Fibroblast of upper back skin (primary cell): ENCODE measurements at regions not wholly inside any gene's neighbourhood (a gene's known extent, or its start where the extent isn't known, plus 50 kb on each side); places are given as distances from the start of the nearest gene placed in this dataset.
A peak's percentile ranks its signal among the peaks of the same experiment; 100 is the strongest.

Source experiments
- DNase-seq: peaks from one replicate; pipeline ENCODE4 v3.0.0-alpha.2; 2013

DNA sequence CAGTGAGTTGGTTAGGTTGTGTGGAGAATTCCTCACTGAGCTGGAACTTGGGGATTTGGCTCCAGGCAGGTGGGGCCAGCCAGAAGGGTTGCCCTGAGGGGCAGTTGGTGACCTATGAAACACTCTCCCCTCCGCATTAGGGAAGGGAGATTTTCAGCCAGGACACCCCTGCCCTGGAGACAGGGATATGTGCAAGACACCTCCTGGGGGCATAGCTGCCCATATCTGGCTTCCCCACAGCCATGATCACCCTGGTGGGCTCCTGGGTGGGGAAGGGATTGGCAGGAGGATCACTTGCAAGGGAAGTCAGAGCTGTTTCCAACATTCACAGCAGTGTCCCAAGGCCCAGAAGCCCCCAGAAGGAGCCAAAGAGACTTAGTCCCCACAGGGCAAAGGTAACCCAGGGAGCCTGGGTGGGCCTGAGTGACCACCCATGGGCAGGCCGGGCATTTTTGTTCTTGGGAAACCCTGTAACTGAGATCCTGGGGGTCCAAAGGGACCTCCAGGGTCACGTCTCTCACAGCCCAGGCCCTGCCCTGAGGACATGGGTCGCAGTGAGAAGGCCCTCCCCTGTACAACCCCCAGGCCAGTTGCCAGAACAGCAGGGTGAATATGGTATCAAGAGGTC, 145.8 kb downstream of the MRPL14 start:
- no peak for DNase-seq

DNA sequence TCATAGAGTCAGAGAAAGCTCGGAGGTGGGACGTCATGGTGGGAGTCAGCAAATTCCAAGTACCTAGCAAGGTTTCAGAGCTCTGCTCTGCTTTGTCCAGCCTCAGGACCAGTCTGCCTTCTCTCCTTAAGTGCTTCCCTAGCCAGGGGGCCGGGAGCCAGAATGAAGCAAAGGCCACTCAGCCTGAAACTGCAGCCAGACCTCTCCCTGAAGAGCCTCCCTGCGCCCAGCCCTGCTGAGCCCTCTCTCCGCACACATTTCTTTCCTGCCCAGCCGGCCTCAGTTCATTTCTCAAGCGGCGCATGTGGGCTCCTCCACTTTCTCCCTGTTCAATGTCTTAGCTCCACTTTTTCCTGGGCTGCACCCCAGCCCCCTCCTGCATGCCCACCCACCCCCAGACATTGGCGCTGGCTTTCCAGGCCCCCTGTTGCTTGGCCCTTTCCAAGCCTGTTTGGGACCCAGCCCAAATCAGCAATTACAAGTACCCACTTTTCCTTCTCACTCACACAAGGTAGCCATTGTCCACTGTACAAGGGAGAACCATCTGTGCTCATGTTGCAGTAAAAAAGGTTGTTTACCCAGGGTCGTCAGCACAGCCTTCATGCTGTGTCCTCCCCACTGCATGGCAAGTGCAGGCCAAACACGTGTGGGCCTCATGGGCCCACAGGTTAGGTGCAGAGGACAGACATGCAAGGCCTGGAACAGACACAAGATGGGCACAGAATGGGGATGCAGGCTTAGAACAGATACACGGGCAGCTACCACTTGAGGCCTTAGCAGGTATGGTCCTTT, 147.1 kb downstream of the MRPL14 start:
- no peak for DNase-seq

DNA sequence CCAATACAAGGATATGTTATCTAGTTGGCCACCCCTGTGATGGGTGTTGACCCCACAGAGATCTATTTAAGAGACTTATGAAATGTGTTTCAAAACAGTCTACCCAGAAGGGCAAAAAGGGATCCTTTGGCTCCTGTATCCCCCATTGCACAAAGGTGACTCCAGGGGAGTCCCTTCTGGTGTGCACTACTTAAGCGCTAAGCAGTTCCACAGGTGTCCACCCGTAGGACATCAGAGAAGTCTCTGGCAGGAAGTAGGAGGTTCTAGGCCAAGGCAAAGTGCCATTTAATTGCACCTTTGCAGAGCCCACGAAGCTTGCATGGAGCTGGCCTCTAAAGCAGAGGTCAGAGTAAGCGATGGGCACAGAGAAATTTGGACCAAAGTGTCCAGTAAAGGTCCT, 147.7 kb downstream of the MRPL14 start:
- DNase-seq, result no peak

DNA sequence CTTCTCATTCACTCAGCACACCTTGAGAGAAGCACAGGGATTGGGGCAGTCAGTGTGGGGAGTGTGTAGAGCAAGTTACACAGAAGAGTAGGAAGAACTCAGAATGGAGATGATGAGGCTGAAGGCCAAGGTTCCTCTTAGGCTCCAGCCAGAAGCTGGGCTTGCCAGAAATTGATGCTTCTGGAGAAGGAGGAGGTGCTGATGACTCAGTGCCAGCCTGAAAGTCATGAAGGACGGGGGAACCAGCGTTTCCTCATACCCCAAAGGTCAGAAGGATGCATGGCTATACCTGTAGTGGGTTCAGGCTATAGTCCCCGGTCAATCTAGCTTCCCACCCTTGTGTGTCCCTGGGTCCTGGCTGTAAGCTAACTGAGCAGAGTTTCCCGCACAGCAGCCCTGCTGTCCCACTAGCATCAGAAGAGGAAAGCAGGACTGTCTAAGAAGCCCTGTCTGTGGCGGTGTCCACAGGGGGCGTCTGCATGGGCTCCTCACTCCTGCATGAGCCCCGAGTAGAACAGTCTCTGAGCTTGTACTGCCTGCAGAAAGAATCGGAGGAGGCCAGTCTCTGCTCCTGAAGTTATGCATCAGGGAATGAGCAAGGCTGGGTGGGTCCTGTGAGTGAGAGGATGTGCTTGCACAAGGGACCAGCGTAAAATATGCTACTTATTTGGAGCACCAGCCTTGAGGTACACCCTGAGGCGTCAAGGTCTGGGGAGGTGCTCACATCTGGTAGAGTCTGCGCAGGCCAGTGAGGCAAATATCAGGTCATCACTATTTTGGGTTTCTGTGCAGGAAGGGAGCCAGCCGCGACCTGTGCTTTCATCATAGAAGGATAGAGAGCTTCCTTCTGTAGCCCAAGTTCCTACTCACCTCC, 148.5 kb downstream of the MRPL14 start:
- DNase-seq, result no peak

DNA sequence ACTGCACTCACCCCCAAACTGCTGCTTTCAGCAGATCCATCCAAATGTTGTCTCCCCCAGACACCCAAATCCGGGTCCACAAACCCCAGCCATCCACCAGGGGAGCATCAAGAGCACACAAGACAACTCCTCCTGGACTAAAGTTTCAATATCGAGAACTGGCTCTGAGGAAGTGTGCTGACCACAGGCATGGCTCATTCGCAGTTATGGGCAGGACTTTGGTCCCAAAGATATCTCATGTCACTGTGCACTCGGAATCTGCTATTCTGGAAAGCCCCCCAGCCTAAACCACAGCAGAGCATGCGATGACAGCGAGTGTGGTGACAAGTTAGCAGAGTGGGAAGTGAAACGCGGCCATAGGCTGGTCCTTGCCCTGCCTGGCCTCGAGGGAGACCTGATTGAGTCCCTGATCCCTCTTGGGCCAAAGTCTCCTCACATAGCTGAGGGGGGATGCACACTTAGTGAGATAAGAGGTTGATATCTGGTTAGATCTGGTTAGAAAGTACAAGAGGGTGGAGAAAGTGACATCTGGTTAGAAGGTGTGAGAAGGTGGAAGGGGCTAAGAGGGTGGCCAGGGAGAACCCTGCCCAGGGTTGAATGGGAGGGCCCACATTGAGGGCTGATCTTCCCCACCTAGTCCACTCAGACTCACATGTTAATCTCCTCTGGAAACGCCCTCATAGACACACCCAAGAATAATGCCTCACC, 149.7 kb downstream of the MRPL14 start:
- no peak for DNase-seq

DNA sequence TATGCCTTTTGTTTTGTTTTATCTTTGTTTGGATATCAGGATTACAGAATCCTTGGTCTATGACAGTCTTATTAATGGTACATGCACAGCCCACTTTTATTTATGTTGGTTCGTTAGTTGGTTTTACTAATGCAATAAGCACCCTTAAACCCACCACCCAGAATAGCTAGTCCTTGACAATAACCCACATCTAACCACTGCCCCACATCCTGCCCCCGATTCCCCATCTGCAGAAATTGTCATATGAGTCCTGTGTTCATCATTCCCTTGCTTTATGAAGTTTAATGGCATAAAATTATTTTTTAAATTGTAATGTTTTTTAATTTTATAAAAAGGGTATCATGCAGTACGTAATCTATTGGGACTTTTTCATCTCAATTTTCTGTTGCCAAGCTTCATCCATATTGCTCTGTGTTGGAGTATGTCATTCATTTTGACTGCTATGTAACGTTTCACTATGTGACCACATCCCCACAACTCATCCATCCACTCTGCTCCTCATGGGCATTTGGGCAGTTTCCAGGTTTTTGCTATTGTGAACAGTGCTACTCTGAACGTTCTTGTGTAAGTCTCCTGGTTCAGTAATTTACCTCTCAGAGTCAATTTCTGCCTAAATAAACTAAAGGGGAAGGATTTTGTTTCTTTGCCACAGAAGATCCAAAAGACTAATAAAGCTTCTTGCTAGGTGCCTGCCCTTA, 150.4 kb downstream of the MRPL14 start:
- DNase-seq, result no peak

DNA sequence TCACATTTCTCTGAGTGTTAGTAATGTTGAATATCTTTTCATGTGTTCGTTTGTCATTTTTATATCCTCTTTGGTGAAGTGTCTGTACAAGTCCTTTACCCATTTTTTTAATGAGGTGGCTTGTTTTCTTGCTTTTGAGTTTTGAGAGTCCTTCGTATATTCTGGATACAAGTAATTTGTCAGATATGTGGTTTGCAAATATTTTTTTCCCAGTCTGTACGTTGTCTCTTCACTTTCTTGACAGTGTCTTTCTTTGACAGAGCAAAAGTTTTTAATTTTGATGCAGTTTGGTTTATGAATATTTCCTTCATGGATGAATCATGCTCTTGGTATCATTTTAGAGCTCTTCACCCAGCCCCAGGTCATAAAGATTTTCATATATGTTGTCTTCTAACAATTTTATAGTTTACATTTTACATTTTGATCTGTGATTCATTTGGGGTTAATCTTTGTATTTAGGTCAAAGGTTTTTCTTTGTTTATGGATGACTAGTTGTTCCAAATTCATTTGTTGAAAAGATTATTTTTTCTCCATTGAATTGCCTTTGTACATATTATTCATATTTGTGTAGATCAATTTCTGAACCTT, 152.5 kb downstream of the MRPL14 start:
- peak; percentile 43 for DNase-seq

DNA sequence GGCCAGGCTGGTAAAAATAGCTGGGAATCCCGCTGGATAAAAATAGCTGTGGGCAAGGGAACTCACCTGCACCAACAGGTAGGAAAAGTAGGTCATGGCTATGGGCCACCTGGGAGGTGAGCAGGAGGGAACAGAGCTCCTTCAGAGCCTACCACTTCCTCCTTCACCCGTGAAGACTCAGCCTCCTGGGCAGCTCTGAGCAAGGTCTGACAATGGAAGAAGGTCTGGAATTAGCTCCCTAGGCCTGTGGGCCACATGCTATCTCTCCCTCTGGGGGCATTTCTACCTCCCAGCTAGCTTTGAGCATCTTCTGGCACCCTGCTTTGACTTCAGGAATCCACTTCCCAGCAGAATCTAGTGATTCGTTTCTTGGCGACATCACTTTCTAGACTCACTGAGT, 153.9 kb downstream of the MRPL14 start:
- peak; percentile 61 for DNase-seq

DNA sequence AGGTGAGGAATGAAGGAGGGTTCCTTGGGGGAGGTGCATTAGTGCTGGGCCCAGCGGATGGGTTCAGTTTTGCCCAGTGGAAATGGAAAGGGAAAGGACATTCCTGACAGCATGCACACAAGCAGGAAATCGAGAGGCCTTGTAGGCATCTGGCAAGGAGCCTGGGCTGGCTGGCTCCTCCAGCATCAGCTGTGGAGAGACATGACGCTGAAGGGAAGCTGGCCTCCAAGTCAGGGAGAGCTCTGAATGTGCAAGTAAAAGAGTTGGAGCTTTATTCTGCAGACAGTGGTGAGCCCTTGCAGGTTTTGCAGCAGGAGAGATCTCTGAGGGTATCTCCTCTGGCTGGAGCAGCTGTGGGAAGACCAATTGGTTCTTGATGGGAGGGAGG, 154.3 kb downstream of the MRPL14 start:
- DNase-seq, result peak; percentile 91

DNA sequence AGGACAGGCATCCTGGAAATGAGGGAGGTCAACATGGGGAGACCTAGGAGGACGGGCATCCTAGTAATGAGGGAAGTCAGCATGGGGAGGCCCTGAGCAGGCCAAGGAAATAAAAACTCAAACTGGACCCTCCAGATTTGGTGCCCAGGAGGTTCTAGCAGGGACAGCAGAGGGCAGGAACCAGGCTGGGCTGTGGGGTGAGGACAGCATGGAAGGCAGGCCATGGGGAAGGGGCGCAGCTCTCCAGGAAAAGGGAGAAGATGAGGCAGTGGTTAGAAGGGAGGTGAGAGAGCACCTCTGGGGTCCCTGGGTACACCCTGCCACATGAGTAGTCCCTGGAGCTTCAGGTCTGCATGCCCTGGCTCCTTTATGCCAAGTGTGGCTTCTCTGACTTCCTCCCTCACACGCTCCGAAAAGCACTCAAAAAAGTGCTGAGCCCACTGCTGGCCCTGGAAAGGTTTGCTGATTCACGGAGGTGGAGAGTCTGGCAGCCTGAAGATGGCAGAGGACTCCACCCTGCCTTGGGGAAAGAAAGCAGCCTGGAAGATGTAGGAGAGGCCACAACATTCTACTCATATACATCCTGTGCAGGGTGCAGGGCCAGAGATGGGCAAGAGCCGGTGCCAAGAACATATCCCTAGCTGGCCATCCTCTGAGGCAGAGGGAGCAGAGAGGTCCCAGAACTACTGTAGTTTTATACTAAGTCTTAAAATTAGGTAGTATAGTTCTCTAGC, 154.9 kb downstream of the MRPL14 start:
- DNase-seq, result no peak

DNA sequence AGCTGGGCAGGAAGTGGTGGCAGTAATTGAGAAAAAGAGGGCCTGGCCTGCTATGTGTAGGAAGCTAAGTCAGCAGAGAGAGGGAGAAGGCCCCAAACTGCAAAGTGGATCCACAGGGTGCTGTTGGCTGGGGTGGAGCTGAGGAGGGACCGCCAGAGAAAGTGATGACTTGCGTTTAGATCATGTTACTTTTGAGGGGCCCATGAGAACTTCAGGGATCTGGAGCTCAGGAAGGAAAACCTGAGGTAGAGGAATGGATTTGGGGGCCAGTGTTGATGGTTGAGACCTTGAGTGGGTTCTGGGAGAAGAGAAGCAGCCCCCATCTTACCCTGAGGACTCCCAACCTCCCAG, 155.5 kb downstream of the MRPL14 start:
- no peak for DNase-seq

DNA sequence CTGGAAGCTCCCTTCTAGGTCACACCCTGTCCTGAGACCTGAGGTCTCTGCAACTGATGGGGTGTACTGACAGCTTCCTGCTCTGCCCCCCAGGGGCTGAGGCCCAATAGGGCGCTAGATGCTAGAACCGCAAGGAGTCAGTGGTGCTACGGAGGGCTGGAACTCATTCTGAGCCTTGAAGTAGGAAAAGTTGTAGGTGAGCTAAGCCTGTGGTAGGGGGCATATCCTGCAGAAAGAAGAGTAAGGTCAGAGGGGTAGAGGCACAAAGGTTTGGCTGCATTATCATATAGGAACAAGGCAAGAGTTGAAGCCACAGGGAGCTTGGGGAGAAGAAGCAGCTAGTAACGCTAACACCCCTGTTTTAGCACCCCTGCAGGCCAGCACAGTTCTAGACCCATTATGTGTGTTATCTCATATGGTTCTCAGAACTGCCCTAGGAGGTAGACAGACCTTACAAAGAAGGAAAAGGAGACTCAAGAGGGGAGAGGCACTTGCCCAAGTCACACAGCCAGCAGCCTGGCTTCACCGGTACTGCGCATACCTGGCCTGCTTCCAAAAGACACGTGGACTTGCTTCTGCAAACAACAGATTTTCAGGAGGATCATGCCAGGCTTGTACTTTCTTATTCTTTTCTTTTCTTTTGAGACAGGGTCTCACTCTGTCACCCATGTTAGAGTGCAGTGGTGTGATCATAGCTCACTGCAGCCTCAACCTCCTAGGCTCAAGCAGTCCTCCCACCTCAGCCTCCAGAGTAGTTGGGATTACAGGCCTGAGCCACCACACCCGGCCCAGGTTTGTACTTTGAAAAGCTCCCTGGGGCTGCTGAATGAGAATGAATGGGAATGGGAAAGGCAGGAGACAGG, 156.1 kb downstream of the MRPL14 start:
- no peak for DNase-seq

DNA sequence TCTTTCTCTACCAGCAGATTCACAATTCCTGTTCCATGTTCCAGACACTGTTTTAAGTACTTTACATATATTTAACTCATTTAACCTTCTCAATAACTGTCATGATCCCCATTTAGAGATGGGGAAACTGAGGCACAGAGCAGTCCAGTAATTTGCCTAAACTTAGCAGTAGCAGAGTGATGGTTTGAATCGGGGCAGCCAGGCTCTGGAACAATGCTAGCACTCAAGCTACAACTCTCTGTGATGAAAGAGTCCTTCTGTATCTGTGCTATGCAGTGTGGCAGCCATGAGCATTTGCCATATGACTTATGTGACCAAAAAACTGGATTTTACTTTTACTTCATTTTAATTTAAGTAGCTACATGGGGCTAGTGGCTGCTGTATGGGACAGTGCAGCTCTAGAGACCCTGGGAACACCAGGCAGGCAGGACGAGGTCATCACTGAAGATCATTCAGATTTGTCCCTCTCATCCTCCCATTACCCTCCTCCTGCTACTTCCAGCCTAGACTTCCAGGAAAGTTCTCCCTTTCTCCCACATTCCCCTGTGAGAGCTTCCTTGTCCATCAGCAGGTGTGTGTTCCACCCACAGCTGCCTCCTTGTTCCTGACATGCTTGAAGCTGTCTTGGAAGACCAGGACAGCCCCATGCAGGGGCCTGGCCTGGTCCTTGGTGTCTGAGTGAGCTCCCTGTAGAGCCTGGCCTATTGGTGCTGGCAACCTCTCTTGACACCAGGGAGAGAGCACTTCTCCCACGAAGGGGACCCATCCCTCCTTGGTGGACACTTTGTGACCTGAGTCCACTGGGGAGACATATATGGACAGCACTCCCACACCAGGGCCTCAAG, 157.0 kb downstream of the MRPL14 start:
- no peak for DNase-seq

DNA sequence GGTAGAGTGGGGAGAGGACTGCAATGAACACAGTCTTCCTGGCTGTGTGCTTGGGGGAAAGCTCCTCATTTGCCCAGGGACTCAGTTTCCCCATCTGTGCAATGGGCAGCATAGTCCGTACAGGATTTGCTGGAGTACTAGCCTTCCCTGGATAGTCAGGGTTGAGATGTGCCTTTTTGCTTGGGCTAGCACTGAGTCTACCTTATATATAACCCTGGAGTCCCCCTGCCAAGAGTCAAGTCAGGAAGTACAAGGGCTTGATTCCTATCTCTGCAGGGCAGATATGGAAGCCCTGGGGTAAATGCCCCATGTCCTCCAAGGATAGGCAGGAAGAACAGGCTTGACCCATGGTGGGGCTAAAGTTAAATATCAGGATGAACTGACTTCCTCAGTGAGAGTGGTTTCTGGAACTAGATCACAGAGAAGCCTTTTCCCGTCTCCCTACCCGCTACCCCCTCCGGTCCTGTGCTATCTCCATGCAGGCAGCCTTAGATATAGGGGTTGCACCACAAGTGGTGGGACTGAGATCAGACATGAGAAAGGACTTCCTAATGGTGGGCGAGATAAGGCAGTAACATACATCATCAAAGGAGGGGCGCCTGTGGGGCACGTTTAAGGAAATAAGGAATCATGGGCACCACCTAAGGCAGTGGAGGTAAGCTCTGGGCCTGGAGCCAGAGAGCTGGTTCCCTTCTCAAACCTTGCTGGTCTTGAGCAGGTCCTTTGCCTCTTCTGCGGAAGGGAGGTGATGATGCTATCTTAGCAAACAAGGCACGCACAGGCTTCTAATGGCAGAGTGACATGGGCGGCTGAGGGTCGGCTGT, 157.9 kb downstream of the MRPL14 start:
- DNase-seq, result no peak

DNA sequence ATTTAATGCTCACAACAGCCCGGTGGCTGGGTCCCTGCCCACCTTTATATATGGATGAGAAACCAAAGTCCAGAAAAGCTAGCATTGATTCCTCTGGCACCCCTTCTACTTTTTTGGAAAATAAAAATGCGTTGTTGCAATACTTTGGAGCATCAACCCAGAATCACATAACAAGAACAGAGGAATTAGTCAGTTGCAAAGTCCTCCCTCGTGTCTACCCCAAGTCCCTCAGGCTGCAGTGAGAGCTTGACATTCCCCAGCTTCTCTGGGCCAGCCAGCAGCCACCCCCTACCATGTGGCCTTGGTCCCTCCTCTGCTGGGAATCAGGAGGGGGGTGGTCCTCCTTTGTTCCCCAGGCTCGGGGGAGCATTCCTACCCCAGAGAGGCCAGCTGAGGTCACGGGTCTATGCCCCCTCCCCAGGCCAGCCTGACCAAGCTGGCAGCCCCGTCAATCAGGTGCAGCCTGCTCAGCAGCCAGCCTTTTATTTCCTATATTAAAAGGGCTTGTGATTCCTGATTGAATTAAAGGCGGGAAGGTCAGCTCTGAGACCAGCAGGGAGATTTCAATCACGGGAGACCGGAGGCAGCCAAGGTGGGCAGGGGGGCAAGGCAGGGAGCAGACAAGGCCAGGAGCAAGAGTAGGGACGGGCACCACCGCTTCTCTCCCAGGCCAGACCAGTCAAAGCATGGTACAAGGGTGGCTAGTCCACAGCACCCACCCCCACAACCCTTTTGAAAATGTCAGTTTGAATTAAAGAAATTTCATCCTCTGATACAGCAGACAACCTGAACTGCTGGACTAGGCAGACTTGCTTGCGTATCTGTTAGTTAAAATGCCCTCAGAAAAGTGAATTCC, 158.9 kb downstream of the MRPL14 start:
- no peak for DNase-seq

DNA sequence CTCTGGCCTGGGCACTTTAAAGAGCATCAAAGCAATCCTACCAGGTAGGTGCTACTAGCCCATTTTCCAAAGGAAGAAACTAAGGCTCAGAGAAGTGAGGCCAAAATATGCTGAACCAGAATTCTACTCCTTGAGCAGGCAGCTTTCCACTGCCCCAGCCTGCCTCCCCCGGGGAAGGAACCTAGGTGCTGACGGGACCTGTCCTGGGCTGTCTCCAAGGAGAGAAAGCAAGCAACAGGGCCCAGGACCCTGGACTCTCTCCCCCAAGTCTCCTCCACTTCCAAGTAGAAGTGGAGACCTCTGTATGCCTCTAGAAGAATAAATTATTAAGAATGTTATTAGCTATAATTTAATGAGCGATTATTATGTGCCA, 159.5 kb downstream of the MRPL14 start:
- DNase-seq, result no peak

DNA sequence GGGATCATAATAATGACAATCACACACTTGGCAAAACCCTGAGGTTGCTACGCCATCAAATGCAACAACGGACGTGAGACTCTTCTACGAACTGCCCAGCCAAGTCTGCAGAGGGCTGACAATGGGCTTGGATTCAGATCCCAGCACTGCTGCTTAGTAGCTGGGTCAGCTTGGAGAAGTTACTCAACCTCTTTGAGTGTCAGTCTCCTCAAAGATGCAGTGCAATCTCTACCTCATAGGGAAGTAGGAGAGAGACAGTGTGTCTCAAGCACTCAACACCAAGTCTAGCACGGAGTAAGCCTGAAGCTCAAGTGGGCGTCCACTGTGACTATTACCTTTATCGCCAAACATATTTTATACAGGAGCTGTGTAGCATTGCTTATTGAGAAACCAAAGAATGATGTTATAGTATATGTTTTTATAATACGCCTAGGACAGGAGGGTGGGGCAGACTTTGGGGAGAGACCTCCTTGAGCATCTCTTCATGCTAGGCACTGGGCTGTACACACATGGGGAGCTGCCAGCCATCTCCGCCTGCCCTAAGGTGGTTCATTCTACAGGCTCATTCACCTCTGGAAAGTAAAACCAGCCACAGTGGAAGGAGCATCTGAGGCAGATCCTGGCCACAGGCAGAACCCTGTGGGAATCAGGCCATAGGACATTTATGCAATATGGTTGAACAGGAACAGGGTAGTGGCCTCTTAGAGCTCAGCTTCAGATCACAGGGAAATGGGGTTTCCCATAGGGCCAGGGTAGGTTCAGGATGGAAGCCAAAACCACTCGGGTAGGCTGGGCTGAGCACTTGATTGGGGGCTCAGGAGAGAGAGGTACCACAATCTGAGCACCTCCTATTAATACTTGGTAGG, 160.2 kb downstream of the MRPL14 start:
- DNase-seq, result no peak
